Kidney (tissue), 13 donors: ENCODE measurements at regions not wholly inside any gene's neighbourhood (a gene's known extent, or its start where the extent isn't known, plus 50 kb on each side); places are given as distances from the start of the nearest gene placed in this dataset.

Source experiments
- DNase-seq, 5 donors: peaks; one replicate each; pipeline ENCODE4 v3.0.0-alpha.2; 2013 to 2020
- FAIRE-seq: peaks from 2 replicates; lab custom pipeline; 2012; peaks lifted over from hg19 to GRCh38; lab: Jason Lieb, UNC
- H3K27ac ChIP-seq, 2 donors: one replicate each; pipeline ENCODE4 v1.7.0; 2013; ENCODE audit warnings: low read depth in 2 of 2, low read length in 2 of 2, inconsistent platforms in 1 of 2
- H3K27me3 ChIP-seq: one replicate; pipeline ENCODE4 v1.7.1; 2013; ENCODE audit warnings: low read length, inconsistent platforms; ENCODE audit not compliant: control insufficient read depth, insufficient read depth
- H3K36me3 ChIP-seq, 3 donors: one replicate each; pipeline versions ENCODE4 v1.7.0 to v1.7.1; 2013; ENCODE audit warnings: low read length in 3 of 3, control low read depth in 1 of 3, inconsistent platforms in 1 of 3; ENCODE audit not compliant: insufficient read depth in 3 of 3, control insufficient read depth in 2 of 3
- H3K4me1 ChIP-seq, 3 donors: one replicate each; pipeline versions ENCODE4 v1.7.0 to v1.7.1; 2013; ENCODE audit warnings: low read length in 3 of 3, inconsistent platforms in 1 of 3, low read depth in 1 of 3; ENCODE audit not compliant: control insufficient read depth in 2 of 3, insufficient read depth in 2 of 3
- H3K4me3 ChIP-seq, 3 donors: one replicate each; pipeline versions ENCODE4 v1.7.0 to v1.8.1; 2013; ENCODE audit warnings: low read length in 3 of 3, control low read depth in 1 of 3, inconsistent platforms in 1 of 3
- H3K9ac ChIP-seq, 3 donors: one replicate each; pipeline versions ENCODE4 v1.7.0 to v1.7.1; 2013; ENCODE audit warnings: low read length in 3 of 3, control low read depth in 1 of 3, inconsistent platforms in 1 of 3
- H3K9me3 ChIP-seq, 3 donors: one replicate each; pipeline versions ENCODE4 v1.7.0 to v1.7.1; 2013; ENCODE audit warnings: low read length in 3 of 3, control low read depth in 1 of 3, inconsistent platforms in 1 of 3; ENCODE audit not compliant: control insufficient read depth in 2 of 3, insufficient read depth in 1 of 3
- CTCF ChIP-seq: IDR thresholded peaks from 3 replicates; pipeline ENCODE4 v1.5.1; 2012; ENCODE audit warnings: mild to moderate bottlenecking, moderate library complexity, borderline replicate concordance; ENCODE audit not compliant: insufficient read depth; ENCODE audit errors: extremely low read depth
- intact Hi-C: fragments of 100-400 bp; cut with DNase I; formaldehyde crosslinking; loops from one replicate; pipeline ENCODE4 v1.11.1; 2022
- donor health status: control.
- donor health status: control.
- donor health status: control.
- donor health status: control.
- donor health status: control.
- donor health status: DM: yes; HTN: yes; CAD: no.
- donor health status: Normal renal cell carcinoma (clear cell type).

- DNase-seq = no peak
- Histone ChIP-seq H3K9ac (no peak overlapping the region), H3K27ac (no peak overlapping the region), H3K27me3 (no peaks in the 10 kb centered on the region), H3K9me3 (no peaks in the 10 kb centered on the region), H3K4me1 (no peaks in the 10 kb centered on the region), H3K36me3 (no peaks in the 10 kb centered on the region), H3K4me3 (no peak overlapping the region)
- no peak for FAIRE-seq
- intact Hi-C loops = no loop called here
- TF ChIP-seq CTCF = no peak
Measured at GRCh38 chr2:8174641-8175257, 507.1 kb upstream of the ID2 start.

GRCh38 chr2:8176887-8177286 is 505.0 kb upstream of the ID2 start:
- no peak for TF ChIP-seq CTCF
- intact Hi-C loops = no loop called here
- FAIRE-seq (no peak), DNase-seq (no peak)
- Histone ChIP-seq H3K9ac (no peak overlapping the region), H3K27ac (no peak overlapping the region), H3K27me3 (no peaks in the 10 kb centered on the region), H3K4me1 (no peaks in the 10 kb centered on the region), H3K36me3 (no peaks in the 10 kb centered on the region), H3K9me3 (no peaks in the 10 kb centered on the region), H3K4me3 (no peak overlapping the region)

GRCh38 chr2:8177566-8177965 is 504.3 kb upstream of the ID2 start:
- no peak for TF ChIP-seq CTCF
- intact Hi-C loops = no loop called here
- H3K27ac ChIP-seq = no peak overlapping the region

GRCh38 chr2:8178911-8179310 is 502.9 kb upstream of the ID2 start:
- intact Hi-C loops = no loop called here
- H3K4me1 ChIP-seq = no peaks in the 10 kb centered on the region
- no peak overlapping the region for H3K9ac ChIP-seq
- no peaks in the 10 kb centered on the region for H3K9me3 ChIP-seq
- no peak overlapping the region for H3K27ac ChIP-seq
- H3K4me3 ChIP-seq = no peak overlapping the region
- FAIRE-seq = no peak
- no peaks in the 10 kb centered on the region for H3K36me3 ChIP-seq
- no peak for DNase-seq
- no peak for TF ChIP-seq CTCF
- H3K27me3 ChIP-seq = no peaks in the 10 kb centered on the region

More at GRCh38 chr2:8177566-8177965, 504.3 kb upstream of the ID2 start:
- no peak overlapping the region for H3K9ac ChIP-seq
- no peaks in the 10 kb centered on the region for H3K4me1 ChIP-seq
- H3K36me3 ChIP-seq = no peaks in the 10 kb centered on the region
- no peak for DNase-seq
- no peaks in the 10 kb centered on the region for H3K9me3 ChIP-seq
- no peak for FAIRE-seq
- H3K27me3 ChIP-seq = no peaks in the 10 kb centered on the region
- no peak overlapping the region for H3K4me3 ChIP-seq
